Endodermal cell (in vitro differentiated cells): ENCODE measurements at regions not wholly inside any gene's neighbourhood (a gene's known extent, or its start where the extent isn't known, plus 50 kb on each side); places are given as distances from the start of the nearest gene placed in this dataset.

Experiments used
- DNase-seq: peaks from one replicate; pipeline ENCODE4 v3.0.0-alpha.2; 2017
- H3K27ac ChIP-seq: 2 replicates; pipeline ENCODE4 v1.5.1; 2013; ENCODE audit warnings: mild to moderate bottlenecking, low read depth, low read length, moderate library complexity
- H3K27me3 ChIP-seq: 2 replicates; pipeline ENCODE4 v1.6.1; 2013; ENCODE audit warnings: mild to moderate bottlenecking, low read length, moderate library complexity; ENCODE audit not compliant: insufficient read depth, control insufficient read depth, poor library complexity, severe bottlenecking
- H3K36me3 ChIP-seq: 2 replicates; pipeline ENCODE4 v1.7.0; 2013; ENCODE audit warnings: mild to moderate bottlenecking, low read length, moderate library complexity; ENCODE audit not compliant: control insufficient read depth, insufficient read depth
- H3K4me1 ChIP-seq: one replicate; pipeline ENCODE4 v1.7.0; 2013; ENCODE audit warnings: low read length; ENCODE audit not compliant: control insufficient read depth, insufficient read depth
- H3K4me3 ChIP-seq: 2 replicates; pipeline ENCODE4 v1.5.1; 2013; ENCODE audit warnings: mild to moderate bottlenecking, low read length, moderate library complexity
- H3K9ac ChIP-seq: 2 replicates; pipeline ENCODE4 v1.6.1; 2013; ENCODE audit warnings: mild to moderate bottlenecking, low read length, moderate library complexity; ENCODE audit not compliant: poor library complexity, severe bottlenecking; ENCODE audit errors: extremely low read depth
- H3K9me3 ChIP-seq: 2 replicates; pipeline ENCODE4 v1.6.1; 2013; ENCODE audit warnings: mild to moderate bottlenecking, low read length, moderate library complexity; ENCODE audit not compliant: control insufficient read depth
- H3K27ac Mint-ChIP-seq: 2 replicates; pipeline ENCODE4 v1.8.0; 2020; ENCODE audit warnings: mixed read lengths
- H3K27me3 Mint-ChIP-seq: 2 replicates; pipeline ENCODE4 v1.8.0; 2021; ENCODE audit warnings: mild to moderate bottlenecking, mixed read lengths; ENCODE audit not compliant: insufficient read depth
- H3K36me3 Mint-ChIP-seq: 2 replicates; pipeline ENCODE4 v1.8.0; 2020; ENCODE audit warnings: low read depth, mixed read lengths
- H3K4me1 Mint-ChIP-seq: 2 replicates; pipeline ENCODE4 v1.8.0; 2020; ENCODE audit warnings: mixed read lengths
- H3K4me3 Mint-ChIP-seq: 2 replicates; pipeline ENCODE4 v1.8.0; 2020; ENCODE audit warnings: mild to moderate bottlenecking, moderate library complexity, mixed read lengths
- H3K9me3 Mint-ChIP-seq: 2 replicates; pipeline ENCODE4 v1.8.0; 2020; ENCODE audit warnings: mild to moderate bottlenecking, mixed read lengths
- WGBS, 2 experiments: methylation state at CpG; one replicate each; pipeline versions ENCODE4 v1.1.5 to v1.1.7; 2013; ENCODE audit warnings: missing lambda C conversion rate in 2 of 2, mixed read lengths in 1 of 2; ENCODE audit not compliant: insufficient coverage in 1 of 2, insufficient read length in 1 of 2; 5-methylcytosine and 5-hydroxymethylcytosine counted together
- TF ChIP-seq, protein P1 (sequence below): fragments of 200-600 bp; sonication (generic); conservative IDR thresholded peaks from 2 replicates; pipeline ENCODE4 v1.5.0; 2021; ENCODE audit warnings: antibody characterized with exemption, mild to moderate bottlenecking

DNA sequence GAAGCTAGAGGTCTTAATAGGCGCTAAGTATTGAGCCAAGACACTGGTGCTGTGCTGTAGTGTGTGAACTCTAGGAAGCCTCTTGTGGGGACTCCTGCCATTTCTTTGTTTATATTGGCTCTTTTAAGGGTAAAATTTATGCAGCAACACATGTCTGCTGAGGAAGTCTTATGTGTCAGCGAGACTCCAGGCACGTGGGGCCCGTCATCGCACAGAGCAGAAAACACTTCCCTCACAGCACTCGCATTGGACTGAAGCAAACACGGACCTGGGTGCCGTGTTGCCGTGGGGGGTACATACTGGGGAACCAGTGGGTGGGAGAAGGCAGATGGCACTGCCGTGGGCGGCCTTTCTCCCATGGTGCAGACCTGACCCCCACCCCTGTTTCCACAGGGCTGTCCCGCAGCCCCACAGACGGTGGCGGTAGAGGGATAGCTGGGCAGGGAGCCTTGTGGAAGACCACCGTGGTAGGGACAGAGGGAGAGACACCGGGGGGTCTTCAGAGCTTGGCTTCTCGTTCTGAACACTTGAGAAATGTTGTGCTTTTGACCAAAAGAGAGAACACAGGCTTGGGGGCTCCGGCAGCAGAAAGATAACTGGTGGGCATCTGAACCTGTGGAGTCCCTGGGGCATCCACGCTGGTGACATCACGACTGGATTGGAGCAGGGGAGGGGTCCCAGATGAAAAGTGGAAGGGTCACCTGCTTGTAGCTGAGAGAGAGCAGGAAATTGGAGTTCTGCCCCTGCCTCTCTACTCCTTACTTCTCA lies 284.7 kb upstream of the SHH start:
- no peak overlapping the region for H3K27ac ChIP-seq
- H3K9ac ChIP-seq = no peak overlapping the region
- H3K36me3 Mint-ChIP-seq = no peaks in the 10 kb centered on the region
- no peaks in the 10 kb centered on the region for H3K9me3 Mint-ChIP-seq
- no peaks in the 10 kb centered on the region for H3K36me3 ChIP-seq
- no peaks in the 10 kb centered on the region for H3K4me1 ChIP-seq
- no peaks in the 10 kb centered on the region for H3K9me3 ChIP-seq
- TF ChIP-seq, protein P1, sequence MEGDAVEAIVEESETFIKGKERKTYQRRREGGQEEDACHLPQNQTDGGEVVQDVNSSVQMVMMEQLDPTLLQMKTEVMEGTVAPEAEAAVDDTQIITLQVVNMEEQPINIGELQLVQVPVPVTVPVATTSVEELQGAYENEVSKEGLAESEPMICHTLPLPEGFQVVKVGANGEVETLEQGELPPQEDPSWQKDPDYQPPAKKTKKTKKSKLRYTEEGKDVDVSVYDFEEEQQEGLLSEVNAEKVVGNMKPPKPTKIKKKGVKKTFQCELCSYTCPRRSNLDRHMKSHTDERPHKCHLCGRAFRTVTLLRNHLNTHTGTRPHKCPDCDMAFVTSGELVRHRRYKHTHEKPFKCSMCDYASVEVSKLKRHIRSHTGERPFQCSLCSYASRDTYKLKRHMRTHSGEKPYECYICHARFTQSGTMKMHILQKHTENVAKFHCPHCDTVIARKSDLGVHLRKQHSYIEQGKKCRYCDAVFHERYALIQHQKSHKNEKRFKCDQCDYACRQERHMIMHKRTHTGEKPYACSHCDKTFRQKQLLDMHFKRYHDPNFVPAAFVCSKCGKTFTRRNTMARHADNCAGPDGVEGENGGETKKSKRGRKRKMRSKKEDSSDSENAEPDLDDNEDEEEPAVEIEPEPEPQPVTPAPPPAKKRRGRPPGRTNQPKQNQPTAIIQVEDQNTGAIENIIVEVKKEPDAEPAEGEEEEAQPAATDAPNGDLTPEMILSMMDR = no peak
- 88 to 93% methylated on average over 16 to 20 of the region's 20 CpGs for whole genome bisulfite sequencing, 2 experiments
- peak; percentile 32 for DNase-seq
- H3K27me3 Mint-ChIP-seq = no peaks in the 10 kb centered on the region
- H3K27me3 ChIP-seq = no peaks in the 10 kb centered on the region
- H3K4me3 Mint-ChIP-seq = no peak overlapping the region
- no peak overlapping the region for H3K27ac Mint-ChIP-seq
- H3K4me3 ChIP-seq = no peak overlapping the region
- no peaks in the 10 kb centered on the region for H3K4me1 Mint-ChIP-seq

DNA sequence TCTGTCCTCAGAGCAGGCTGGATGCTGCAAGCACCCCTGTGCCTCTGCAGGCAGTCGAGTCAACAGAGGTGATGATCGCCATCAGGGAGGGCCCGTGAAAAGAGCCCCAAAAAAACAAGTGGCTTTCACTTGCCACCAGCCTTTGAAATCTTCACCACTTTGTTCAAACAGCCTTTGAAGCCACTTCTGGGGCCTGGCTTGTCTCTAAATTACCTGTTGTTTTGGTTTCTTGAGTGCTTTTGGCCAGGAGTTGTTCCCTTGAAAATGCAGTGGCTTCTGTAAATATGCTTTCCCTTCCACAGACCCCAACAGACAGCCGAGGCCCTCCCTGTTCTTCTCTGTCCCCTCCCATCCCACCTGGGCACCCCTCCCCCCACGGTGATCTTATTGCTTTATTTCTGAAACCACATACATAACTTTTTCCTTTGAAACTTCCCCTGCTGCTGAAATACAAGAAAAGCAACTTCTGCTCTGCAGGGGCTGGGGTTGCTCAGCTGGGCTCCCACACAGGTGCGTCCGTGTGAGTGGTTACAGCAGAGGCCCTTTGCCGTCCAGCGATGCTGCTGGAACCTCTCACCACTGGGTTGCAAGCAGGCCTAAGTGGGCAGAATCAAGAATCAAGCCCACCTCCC lies 283.8 kb upstream of the SHH start:
- DNase-seq = peak; percentile 15
- H3K27me3 Mint-ChIP-seq = no peaks in the 10 kb centered on the region
- no peaks in the 10 kb centered on the region for H3K9me3 Mint-ChIP-seq
- Histone ChIP-seq H3K27ac (no peak overlapping the region), H3K36me3 (no peaks in the 10 kb centered on the region), H3K27me3 (no peaks in the 10 kb centered on the region), H3K9ac (no peak overlapping the region), H3K4me1 (no peaks in the 10 kb centered on the region), H3K9me3 (no peaks in the 10 kb centered on the region), H3K4me3 (no peak overlapping the region)
- no peaks in the 10 kb centered on the region for H3K4me1 Mint-ChIP-seq
- TF ChIP-seq, protein P1 = no peak
- 81 to 87% methylated on average over 5 to 9 of the region's 9 CpGs for WGBS, 2 experiments
- H3K4me3 Mint-ChIP-seq = no peak overlapping the region
- no peaks in the 10 kb centered on the region for H3K36me3 Mint-ChIP-seq
- no peak overlapping the region for H3K27ac Mint-ChIP-seq

DNA sequence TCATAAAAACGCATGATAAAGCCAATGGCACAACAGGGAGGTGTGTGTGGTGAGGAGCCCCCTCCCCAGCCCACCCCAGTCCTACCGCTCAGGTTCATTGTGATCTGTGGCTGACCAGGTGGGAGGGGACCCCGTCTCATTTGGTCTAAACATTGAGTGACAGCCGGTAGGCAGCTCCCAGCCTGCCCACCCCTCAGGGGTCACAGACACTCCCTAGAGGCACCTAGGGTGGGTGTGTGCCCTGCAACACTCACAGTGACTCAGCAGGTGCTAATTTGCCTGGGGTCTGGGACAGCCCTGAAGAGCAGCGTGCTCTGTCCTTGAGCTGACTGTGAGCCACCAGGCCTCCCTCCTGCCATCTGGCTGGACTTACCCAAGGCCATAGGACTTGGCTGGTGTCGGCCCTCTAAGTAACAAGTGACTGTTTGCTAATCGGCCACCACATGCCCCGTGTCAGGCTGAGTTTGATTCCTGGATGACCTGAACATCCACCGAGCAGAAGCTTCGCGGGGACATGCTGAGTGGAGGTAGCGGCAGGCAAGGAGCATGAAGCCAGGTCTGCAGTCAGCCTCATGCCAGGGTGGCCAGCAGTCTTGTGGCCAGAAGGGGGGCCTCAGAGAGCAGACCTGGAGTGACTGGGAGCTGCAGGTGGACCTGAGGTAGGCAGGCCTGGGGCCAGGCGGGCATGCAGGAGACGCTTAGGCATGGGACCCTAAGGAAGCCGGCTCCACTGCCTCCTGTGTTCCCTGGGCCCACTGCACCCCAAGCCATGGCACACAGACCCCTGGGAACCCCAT lies 282.3 kb upstream of the SHH start:
- Histone ChIP-seq H3K27me3 (no peaks in the 10 kb centered on the region), H3K36me3 (no peaks in the 10 kb centered on the region), H3K9me3 (no peaks in the 10 kb centered on the region), H3K27ac (no peak overlapping the region), H3K9ac (no peak overlapping the region), H3K4me1 (no peaks in the 10 kb centered on the region), H3K4me3 (no peak overlapping the region)
- TF ChIP-seq, protein P1 = no peak
- no peak overlapping the region for H3K27ac Mint-ChIP-seq
- H3K9me3 Mint-ChIP-seq = no peaks in the 10 kb centered on the region
- DNase-seq = peak; percentile 40
- no peaks in the 10 kb centered on the region for H3K27me3 Mint-ChIP-seq
- WGBS, 2 experiments = 90 to 92% methylated on average over 9 to 15 of the region's 15 CpGs
- no peak overlapping the region for H3K4me3 Mint-ChIP-seq
- no peaks in the 10 kb centered on the region for H3K4me1 Mint-ChIP-seq
- no peaks in the 10 kb centered on the region for H3K36me3 Mint-ChIP-seq
